IMR-90 (cell line): ENCODE measurements at regions not wholly inside any gene's neighbourhood (a gene's known extent, or its start where the extent isn't known, plus 50 kb on each side); places are given as distances from the start of the nearest gene placed in this dataset.

Experiments used
- ATAC-seq: fragments of 200-7000 bp; cut with Tn5 transposase; 2 replicates; pipeline ENCODE4 v1.9.1; 2020; ENCODE audit warnings: low read depth, mild to moderate bottlenecking, moderate library complexity
- BruUV-seq: library from RNA; stranded (reverse); fragments of 400-500 nt; replicated peaks from 2 replicates; lab custom pipeline; 2021; lab: Mats Ljungman, UMichigan
- CTCF ChIA-PET: fragments of 300-600 bp; formaldehyde crosslinking; extraction: SDS; loops from one replicate; lab custom pipeline; 2021; ENCODE audit warnings: antibody characterized with exemption; lab: Yijun Ruan, JAX
- POLR2A ChIA-PET: fragments of 300-600 bp; sonication (Branson Sonifier 250); formaldehyde crosslinking; loops from one replicate; lab custom pipeline; 2022; ENCODE audit warnings: antibody characterized with exemption; ENCODE audit not compliant: unreplicated experiment; lab: Charles Lee
- DNase-seq: peaks from one replicate; pipeline ENCODE4 v3.0.0; 2013
- H2AFZ ChIP-seq: replicated peaks from 2 replicates; pipeline ENCODE3; 2013; ENCODE audit warnings: low read length, mild to moderate bottlenecking; ENCODE audit not compliant: poor library complexity
- H2AK5ac ChIP-seq: 2 replicates; pipeline ENCODE4 v1.6.1; 2013; ENCODE audit warnings: low read depth, low read length, inconsistent platforms
- H2AK9ac ChIP-seq: replicated peaks from 2 replicates; pipeline ENCODE3; 2013; ENCODE audit warnings: mild to moderate bottlenecking, low read depth, low read length, moderate library complexity; ENCODE audit not compliant: poor library complexity
- H2BK120ac ChIP-seq: 2 replicates; pipeline ENCODE4 v1.6.1; 2013; ENCODE audit warnings: low read depth, low read length, inconsistent platforms
- H2BK15ac ChIP-seq: 3 replicates; pipeline ENCODE4 v1.6.1; 2013; ENCODE audit warnings: low read depth, low read length, inconsistent platforms
- H2BK20ac ChIP-seq: 2 replicates; pipeline ENCODE4 v1.6.1; 2013; ENCODE audit warnings: low read depth, mild to moderate bottlenecking, inconsistent platforms, low read length, moderate library complexity
- H2BK5ac ChIP-seq: 2 replicates; pipeline ENCODE4 v1.6.1; 2013; ENCODE audit warnings: mild to moderate bottlenecking, low read depth, low read length, inconsistent platforms; ENCODE audit not compliant: poor library complexity, severe bottlenecking
- H3K14ac ChIP-seq: replicated peaks from 2 replicates; pipeline ENCODE4 v1.6.1; 2013; ENCODE audit warnings: low read depth, low read length, inconsistent platforms
- H3K18ac ChIP-seq: 2 replicates; pipeline ENCODE4 v1.6.1; 2013; ENCODE audit warnings: low read depth, low read length, control low read depth
- H3K23ac ChIP-seq: 2 replicates; pipeline ENCODE4 v1.6.1; 2013; ENCODE audit warnings: low read depth, low read length, inconsistent platforms
- H3K27ac ChIP-seq: 2 replicates; pipeline ENCODE4 v1.5.1; 2013; ENCODE audit warnings: mild to moderate bottlenecking, control low read depth, low read length; ENCODE audit not compliant: insufficient read depth
- H3K27me3 ChIP-seq: 2 replicates; pipeline ENCODE4 v1.6.1; 2013; ENCODE audit warnings: low read length; ENCODE audit not compliant: control insufficient read depth, insufficient read depth
- H3K36me3 ChIP-seq: 2 replicates; pipeline ENCODE4 v1.6.1; 2013; ENCODE audit warnings: low read length, mixed read lengths; ENCODE audit not compliant: control insufficient read depth, insufficient read depth
- H3K4ac ChIP-seq: 2 replicates; pipeline ENCODE4 v1.6.1; 2013; ENCODE audit warnings: low read depth, low read length, inconsistent platforms
- H3K4me1 ChIP-seq: 2 replicates; pipeline ENCODE4 v1.6.1; 2013; ENCODE audit warnings: low read length, mixed read lengths; ENCODE audit not compliant: control insufficient read depth, insufficient read depth
- H3K4me2 ChIP-seq: 2 replicates; pipeline ENCODE4 v1.6.1; 2013; ENCODE audit warnings: low read depth, mild to moderate bottlenecking, control low read depth, low read length, moderate library complexity
- H3K4me3 ChIP-seq: 2 replicates; pipeline ENCODE4 v1.5.1; 2013; ENCODE audit warnings: low read depth, mild to moderate bottlenecking, control low read depth, low read length, moderate library complexity; ENCODE audit not compliant: insufficient read depth
- H3K56ac ChIP-seq: 2 replicates; pipeline ENCODE4 v1.6.1; 2013; ENCODE audit warnings: low read length, inconsistent platforms; ENCODE audit not compliant: insufficient read depth; ENCODE audit errors: extremely low read depth
- H3K79me1 ChIP-seq, 2 experiments: 2 replicates each; pipeline ENCODE4 v1.6.1; 2013; ENCODE audit warnings: low read length in 2 of 2, inconsistent platforms in 1 of 2, low read depth in 1 of 2
- H3K9ac ChIP-seq: 2 replicates; pipeline ENCODE4 v1.6.1; 2013; ENCODE audit warnings: low read depth, low read length, control low read depth
- H3K9me1 ChIP-seq: 2 replicates; pipeline ENCODE4 v1.6.1; 2013; ENCODE audit warnings: low read length, inconsistent platforms; ENCODE audit not compliant: insufficient read depth
- H3K9me3 ChIP-seq: 2 replicates; pipeline ENCODE4 v1.6.1; 2013; ENCODE audit warnings: low read length; ENCODE audit not compliant: control insufficient read depth, insufficient read depth
- H4K20me1 ChIP-seq: 2 replicates; pipeline ENCODE4 v1.6.1; 2013; ENCODE audit warnings: low read length, inconsistent platforms; ENCODE audit not compliant: insufficient read depth
- H4K5ac ChIP-seq: 2 replicates; pipeline ENCODE4 v1.6.1; 2013; ENCODE audit warnings: mild to moderate bottlenecking, low read depth, low read length, control low read depth
- H4K8ac ChIP-seq, 2 experiments: 2 replicates each; pipeline ENCODE4 v1.6.1; 2013; ENCODE audit warnings: low read depth in 2 of 2, low read length in 2 of 2, control low read depth in 1 of 2, inconsistent platforms in 1 of 2
- H4K91ac ChIP-seq: 2 replicates; pipeline ENCODE4 v1.6.1; 2013; ENCODE audit warnings: low read depth, low read length, inconsistent platforms; ENCODE audit not compliant: insufficient read depth
- SMC3 ChIP-seq: fragments of 150-350 bp; IDR thresholded peaks from 2 replicates; pipeline ENCODE4 v1.6.1; 2016; ENCODE audit warnings: low read depth, mild to moderate bottlenecking, antibody characterized with exemption, low read length, moderate library complexity
- WGBS, 2 experiments: methylation state at CpG; one replicate each; pipeline versions ENCODE4 v1.1.5 to v1.1.7; 2013; ENCODE audit warnings: missing lambda C conversion rate in 2 of 2; ENCODE audit not compliant: insufficient read length in 1 of 2; ENCODE audit errors: extremely low coverage in 2 of 2; 5-methylcytosine and 5-hydroxymethylcytosine counted together
- dilution Hi-C: fragments of 300-500 bp; cut with HindIII; formaldehyde crosslinking; loops from one replicate; pipeline ENCODE4 v1.14.3; 2018; ENCODE audit warnings: low sequenced_read_pairs; ENCODE audit not compliant: unreplicated experiment
- in situ Hi-C: fragments of 300-500 bp; cut with MboI; formaldehyde crosslinking; loops from 3 replicates; pipeline ENCODE4 v1.14.3; 2019; ENCODE audit warnings: low sequenced_read_pairs, inconsistent platforms, mixed read lengths
- intact Hi-C: fragments of 100-400 bp; cut with micrococcal nuclease; formaldehyde crosslinking; loops from 2 replicates; pipeline ENCODE4 v1.10.0; 2022
- TF ChIP-seq, protein P1 (sequence below): fragments of 150-350 bp; IDR thresholded peaks from 2 replicates; pipeline ENCODE4 v1.6.1; 2017; ENCODE audit warnings: mild to moderate bottlenecking, antibody characterized with exemption, low read length, low read depth

DNA sequence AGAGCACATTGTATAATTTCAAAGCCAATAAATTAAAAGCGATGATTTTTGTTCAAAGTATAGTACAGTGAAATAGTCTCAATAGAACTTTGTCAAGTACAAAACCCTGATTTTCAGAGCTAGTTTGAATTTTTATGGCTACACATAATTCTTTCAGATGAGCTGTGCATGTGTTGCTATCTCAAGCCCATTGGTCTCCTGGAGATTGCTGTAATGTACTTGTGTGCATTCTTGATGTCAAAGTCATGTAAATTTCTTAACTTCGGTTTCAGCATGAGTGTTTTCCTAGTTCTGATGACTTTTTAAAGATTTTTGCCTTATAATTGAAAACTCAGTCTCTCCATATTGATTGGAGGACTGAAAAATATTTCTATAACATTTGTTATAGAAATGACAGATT, 200.8 kb downstream of the CEP135 start:
- no peaks in the 10 kb centered on the region for H4K20me1 ChIP-seq
- H4K8ac ChIP-seq, result no peak overlapping the region
- no CpG with 5 or more reads among the region's 2 CpGs for WGBS, 2 experiments
- DNase-seq (peak; percentile 54), ATAC-seq (peak; percentile 56)
- H2BK120ac ChIP-seq, result no peak overlapping the region
- no peak overlapping the region for H2BK15ac ChIP-seq
- no peaks in the 10 kb centered on the region for H3K79me1 ChIP-seq
- intact Hi-C loops, result no loop called here
- no peak overlapping the region for H2AK9ac ChIP-seq
- TF ChIP-seq, protein P1, sequence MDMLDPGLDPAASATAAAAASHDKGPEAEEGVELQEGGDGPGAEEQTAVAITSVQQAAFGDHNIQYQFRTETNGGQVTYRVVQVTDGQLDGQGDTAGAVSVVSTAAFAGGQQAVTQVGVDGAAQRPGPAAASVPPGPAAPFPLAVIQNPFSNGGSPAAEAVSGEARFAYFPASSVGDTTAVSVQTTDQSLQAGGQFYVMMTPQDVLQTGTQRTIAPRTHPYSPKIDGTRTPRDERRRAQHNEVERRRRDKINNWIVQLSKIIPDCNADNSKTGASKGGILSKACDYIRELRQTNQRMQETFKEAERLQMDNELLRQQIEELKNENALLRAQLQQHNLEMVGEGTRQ, result no peak
- TF ChIP-seq SMC3, result no peak
- no peaks in the 10 kb centered on the region for H3K36me3 ChIP-seq
- H3K23ac ChIP-seq, result no peak overlapping the region
- no peak overlapping the region for H3K14ac ChIP-seq
- H4K91ac ChIP-seq, result no peak overlapping the region
- dilution Hi-C loops, result no loop called here
- H3K56ac ChIP-seq, result no peak overlapping the region
- no peak overlapping the region for H3K9ac ChIP-seq
- no peak overlapping the region for H3K4ac ChIP-seq
- no peak overlapping the region for H3K4me2 ChIP-seq
- H2AK5ac ChIP-seq, result no peak overlapping the region
- no peaks in the 10 kb centered on the region for H3K9me3 ChIP-seq
- POLR2A ChIA-PET, result no interaction called here
- in situ Hi-C loops, result no loop called here
- CTCF ChIA-PET, result no interaction called here
- no peaks in the 10 kb centered on the region for H3K4me1 ChIP-seq
- H3K18ac ChIP-seq, result no peak overlapping the region
- H3K4me3 ChIP-seq, result no peak overlapping the region
- no peak overlapping the region for H2BK5ac ChIP-seq
- no peak overlapping the region for H2BK20ac ChIP-seq
- no peaks in the 10 kb centered on the region for H3K27me3 ChIP-seq
- no peak overlapping the region for H3K27ac ChIP-seq
- H3K9me1 ChIP-seq, result no peaks in the 10 kb centered on the region
- H2AFZ ChIP-seq, result no peak overlapping the region
- H4K5ac ChIP-seq, result no peak overlapping the region
- no TSS peak for BruUV-seq
